Adrenal gland (tissue), 9 donors: ENCODE measurements at regions not wholly inside any gene's neighbourhood (a gene's known extent, or its start where the extent isn't known, plus 50 kb on each side); places are given as distances from the start of the nearest gene placed in this dataset.
"Not testable (repeated sequence)": the region's sequence is repeated elsewhere in the genome, so short reads cannot be mapped to it uniquely, and the experiment has no call there.

Experiments
- DNase-seq, 7 donors: peaks; one replicate each; pipeline ENCODE4 v3.0.0-alpha.2; 2019 to 2020
- H3K27ac ChIP-seq, 5 donors: fragments of 200-600 bp; sonication (generic) in 4 of 5; 1 replicate in 3 of 5; 2 replicates in 2 of 5; pipeline versions ENCODE4 v1.5.1 to v1.8.0; 2016 to 2020; ENCODE audit warnings: mild to moderate bottlenecking in 1 of 5
- H3K27me3 ChIP-seq: fragments of 200-600 bp; 2 replicates; pipeline ENCODE4 v1.8.0; 2021
- H3K36me3 ChIP-seq, 2 donors: fragments of 200-600 bp; replicated peaks in 1 of 2; 1 replicate in 1 of 2; 2 replicates in 1 of 2; pipeline versions ENCODE4 v1.5.1 to v1.8.0; 2018 to 2022
- H3K4me1 ChIP-seq, 2 donors: fragments of 200-600 bp; replicated peaks in 1 of 2; 1 replicate in 1 of 2; 2 replicates in 1 of 2; pipeline versions ENCODE4 v1.5.1 to v1.8.0; 2018 to 2021
- H3K4me3 ChIP-seq, 4 donors: fragments of 200-600 bp; sonication (generic) in 3 of 4; one replicate each; pipeline ENCODE4 v1.5.1; 2016 to 2018
- H3K9me3 ChIP-seq, 3 donors: fragments of 200-600 bp; sonication (generic) in 1 of 3; replicated peaks in 1 of 3; 1 replicate in 2 of 3; 2 replicates in 1 of 3; pipeline versions ENCODE4 v1.5.1 to v1.8.0; 2016 to 2021
- CTCF ChIP-seq, 6 experiments: fragments of 450-650 bp in 4 of 6; fragments of 200-600 bp in 2 of 6; sonication (generic) in 1 of 6; IDR thresholded peaks; 1 replicate in 5 of 6; 2 replicates in 1 of 6; pipeline versions ENCODE4 v1.5.1 to v1.8.0; 2016 to 2021; ENCODE audit warnings: antibody characterized with exemption in 6 of 6, mild to moderate bottlenecking in 2 of 6, moderate library complexity in 1 of 6
- POLR2A ChIP-seq, 2 donors: fragments of 450-650 bp; IDR thresholded peaks; one replicate each; pipeline ENCODE4 v1.6.1; 2017; ENCODE audit warnings: antibody characterized with exemption in 2 of 2, mild to moderate bottlenecking in 2 of 2, moderate library complexity in 1 of 2
- WGBS, 4 donors: extraction: QIAGEN DNeasy Blood & Tissue Kit in 2 of 4; methylation state at CpG; one replicate each; pipeline versions ENCODE4 v1.1.5 to v1.1.7; 2013 to 2017; 5-methylcytosine and 5-hydroxymethylcytosine counted together
- intact Hi-C, 2 donors: fragments of 100-400 bp; cut with DNase I; formaldehyde crosslinking; loops; one replicate each; pipeline versions ENCODE4 v1.14.1 to v1.15.0; 2022 to 2023
- donor health status: healthy with polysubstance abuse.
- donor health status: Bipolar disorder and iron deficiency.
- donor health status: DM: yes; HTN: yes; CAD: no.
- donor health status: DM: no; HTN: no; CAD: no.
- donor health status: DM: no; HTN: no; CAD: no.

GRCh38 chr6:112439432-112439831 is 92.3 kb downstream of the RFPL4B start:
- no peaks in the 10 kb centered on the region for H3K27me3 ChIP-seq
- WGBS, 4 donors = 74 to 93% (median 78%) methylated on average over 1 of the region's 1 CpG
- no peaks in the 10 kb centered on the region for H3K36me3 ChIP-seq
- no peaks in the 10 kb centered on the region for H3K4me1 ChIP-seq
- intact Hi-C loops = no loop called here
- DNase-seq = no peak
- no peak overlapping the region for H3K27ac ChIP-seq
- TF ChIP-seq CTCF (IDR thresholded peaks at IDR 0.05) = no peak
- no peaks in the 10 kb centered on the region for H3K9me3 ChIP-seq
- H3K4me3 ChIP-seq = no peak overlapping the region

- Histone ChIP-seq H3K9me3 (no peaks in the 10 kb centered on the region), H3K27ac (no peak overlapping the region), H3K36me3 (no peaks in the 10 kb centered on the region), H3K4me3 (no peak overlapping the region), H3K27me3 (no peaks in the 10 kb centered on the region), H3K4me1 (no peaks in the 10 kb centered on the region)
- intact Hi-C loops = no loop called here
- WGBS, 4 donors = 48 to 79% (median 63%) methylated on average over 1 of the region's 1 CpG
- DNase-seq = no peak
- no peak for TF ChIP-seq POLR2A (IDR thresholded peaks at IDR 0.05)
- TF ChIP-seq CTCF (IDR thresholded peaks at IDR 0.05) = no peak
These were observed 94.5 kb downstream of the RFPL4B start for GRCh38 chr6:112441607-112442006.

- peak in 2 of 7 donors; percentile 6 to 20 for DNase-seq
- Histone ChIP-seq H3K4me3 (no peak overlapping the region), H3K27ac (no peak overlapping the region), H3K9me3 (no peaks in the 10 kb centered on the region), H3K36me3 (no peaks in the 10 kb centered on the region), H3K4me1 (no peaks in the 10 kb centered on the region), H3K27me3 (no peaks in the 10 kb centered on the region)
- intact Hi-C loops = no loop called here
- no peak for TF ChIP-seq CTCF (IDR thresholded peaks at IDR 0.05)
- TF ChIP-seq POLR2A (IDR thresholded peaks at IDR 0.05) = no peak
- WGBS, 4 donors = 50 to 61% (median 58%) methylated on average over 6 of the region's 6 CpGs
These were observed 96.3 kb downstream of the RFPL4B start for GRCh38 chr6:112443179-112444065.

GRCh38 chr6:112448786-112449185 is 101.7 kb downstream of the RFPL4B start:
- H3K4me3 ChIP-seq, DNase-seq, intact Hi-C loops, H3K36me3 ChIP-seq, H3K9me3 ChIP-seq, H3K27me3 ChIP-seq, H3K4me1 ChIP-seq, H3K27ac ChIP-seq: not testable (repeated sequence)
- 71 to 90% (median 81%) methylated on average over 3 of the region's 3 CpGs for WGBS, 4 donors

- intact Hi-C loops = no loop called here
- DNase-seq = no peak
- TF ChIP-seq CTCF (IDR thresholded peaks at IDR 0.05) (no peak), POLR2A (IDR thresholded peaks at IDR 0.05) (no peak)
- H3K27me3 ChIP-seq = no peaks in the 10 kb centered on the region
- no peaks in the 10 kb centered on the region for H3K4me1 ChIP-seq
- no peak overlapping the region for H3K27ac ChIP-seq
- H3K36me3 ChIP-seq = no peaks in the 10 kb centered on the region
- no peak overlapping the region for H3K4me3 ChIP-seq
- peaks cover 0 to 5% (median 0%) of the 10 kb centered on the region in 3 donors for H3K9me3 ChIP-seq
These were observed 103.5 kb downstream of the RFPL4B start for GRCh38 chr6:112450663-112451062.
